HepG2 (cell line): ENCODE measurements at regions not wholly inside any gene's neighbourhood (a gene's known extent, or its start where the extent isn't known, plus 50 kb on each side); places are given as distances from the start of the nearest gene placed in this dataset.
A peak's percentile ranks its signal among the peaks of the same experiment; 100 is the strongest.

Experiments
- AKAP8 ChIP-seq: sonication (generic); formaldehyde crosslinking; IDR thresholded peaks from 2 replicates; pipeline ENCODE4 v1.5.1; 2020; ENCODE audit warnings: mild to moderate bottlenecking, missing genetic modification reagents
- CEBPG ChIP-seq: IDR thresholded peaks from 2 replicates; pipeline ENCODE4 v1.6.1; 2016
- CREM ChIP-seq, 2 experiments: sonication (generic) in 1 of 2; formaldehyde crosslinking in 1 of 2; IDR thresholded peaks; 2 replicates each; pipeline versions ENCODE4 v1.4.0 to v1.6.1; 2016 to 2020; ENCODE audit warnings: antibody characterized with exemption in 1 of 2, mild to moderate bottlenecking in 1 of 2, missing genetic modification reagents in 1 of 2
- EP300 ChIP-seq, 3 experiments: sonication (generic) in 1 of 3; formaldehyde crosslinking in 1 of 3; IDR thresholded peaks; 2 replicates each; pipeline versions ENCODE4 v1.5.1 to v1.6.1; 2011 to 2020; ENCODE audit warnings: low read depth in 2 of 3, low read length in 2 of 3, borderline replicate concordance in 1 of 3, improper control_type of control experiment in 1 of 3, mild to moderate bottlenecking in 1 of 3, missing genetic modification reagents in 1 of 3, moderate library complexity in 1 of 3
- HNF4G ChIP-seq, 2 experiments: sonication (generic) in 1 of 2; formaldehyde crosslinking in 1 of 2; IDR thresholded peaks; 2 replicates each; pipeline versions ENCODE4 v1.4.0 to v1.6.1; 2011 to 2020; ENCODE audit warnings: borderline replicate concordance in 2 of 2, low read depth in 2 of 2, mild to moderate bottlenecking in 2 of 2, low read length in 1 of 2, missing genetic modification reagents in 1 of 2, moderate library complexity in 1 of 2
- IRF2 ChIP-seq: IDR thresholded peaks from 2 replicates; pipeline ENCODE4 v1.6.1; 2018; ENCODE audit warnings: missing genetic modification reagents, missing compliant biosample characterization
- LCORL ChIP-seq, 2 experiments: fragments of 450-650 bp in 1 of 2; sonication (generic) in 1 of 2; formaldehyde crosslinking in 1 of 2; IDR thresholded peaks; 2 replicates each; pipeline versions ENCODE4 v1.5.0 to v1.6.1; 2017 to 2020; ENCODE audit warnings: antibody characterized with exemption in 1 of 2, missing genetic modification reagents in 1 of 2
- NCOA1 ChIP-seq: sonication (generic); formaldehyde crosslinking; IDR thresholded peaks from 2 replicates; pipeline ENCODE4 v1.9.0; 2021; ENCODE audit warnings: missing genetic modification reagents
- RBM39 ChIP-seq: fragments of 200-400 bp; formaldehyde crosslinking; IDR thresholded peaks from one replicate; pipeline ENCODE4 v1.6.1; 2018; ENCODE audit warnings: antibody characterized with exemption, mild to moderate bottlenecking, low read depth, low read length; ENCODE audit not compliant: poor library complexity, severe bottlenecking
- SMAD1 ChIP-seq: sonication (generic); formaldehyde crosslinking; IDR thresholded peaks from 2 replicates; pipeline ENCODE4 v1.4.0; 2020; ENCODE audit warnings: missing genetic modification reagents, low read depth, mild to moderate bottlenecking, borderline replicate concordance
- ZNF101 ChIP-seq: sonication (generic); formaldehyde crosslinking; IDR thresholded peaks from 2 replicates; pipeline ENCODE4 v1.4.0; 2020; ENCODE audit warnings: mild to moderate bottlenecking, low read depth, missing genetic modification reagents, borderline replicate concordance
- ZNF333 ChIP-seq: sonication (generic); formaldehyde crosslinking; IDR thresholded peaks from 2 replicates; pipeline ENCODE4 v1.4.0; 2020; ENCODE audit warnings: mild to moderate bottlenecking, missing genetic modification reagents, borderline replicate concordance
- ZNF577 ChIP-seq: sonication (generic); formaldehyde crosslinking; IDR thresholded peaks from 2 replicates; pipeline ENCODE4 v1.4.0; 2020; ENCODE audit warnings: mild to moderate bottlenecking, low read depth, missing genetic modification reagents, borderline replicate concordance
- TF ChIP-seq, protein P1 (sequence below): sonication (generic); formaldehyde crosslinking; IDR thresholded peaks from 2 replicates; pipeline ENCODE4 v1.5.0; 2020; ENCODE audit warnings: mild to moderate bottlenecking, missing genetic modification reagents, borderline replicate concordance
- TF ChIP-seq, protein P2 (sequence below): sonication (generic); formaldehyde crosslinking; conservative IDR thresholded peaks from 2 replicates; pipeline ENCODE4 v1.4.0; 2020; ENCODE audit warnings: missing genetic modification reagents
- TF ChIP-seq, protein P3 (sequence below): IDR thresholded peaks from 2 replicates; pipeline ENCODE4 v1.6.1; 2016; ENCODE audit warnings: mild to moderate bottlenecking, missing biosample characterization, missing genetic modification reagents
- TF ChIP-seq, protein P4 (sequence below): sonication (generic); formaldehyde crosslinking; IDR thresholded peaks from 2 replicates; pipeline ENCODE4 v1.8.1; 2023; ENCODE audit warnings: missing genetic modification reagents, mild to moderate bottlenecking, borderline replicate concordance
- TF ChIP-seq, protein P5 (sequence below): fragments of 450-650 bp; IDR thresholded peaks from 2 replicates; pipeline ENCODE4 v1.6.1; 2017

DNA sequence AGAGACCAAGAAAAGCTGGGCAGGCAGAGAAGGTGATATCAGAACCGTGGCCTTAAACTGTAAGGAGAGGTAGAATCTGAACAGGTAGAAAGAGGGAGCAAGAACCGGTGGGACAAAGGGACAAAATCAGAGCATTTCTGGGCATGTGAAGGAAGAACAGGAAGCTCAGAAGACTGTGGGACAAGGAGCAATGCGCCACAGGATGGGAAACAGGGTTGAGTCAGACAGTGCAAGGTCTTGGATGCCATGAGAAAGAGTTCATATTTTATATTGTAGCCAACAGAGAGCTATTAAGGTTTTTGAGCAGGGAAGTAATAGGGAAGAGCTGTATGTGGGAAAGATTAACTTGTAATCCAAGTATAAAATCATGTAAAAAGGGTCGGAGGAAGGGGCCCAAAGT, 106.4 kb upstream of the UGP2 start (continued):
- TF ChIP-seq ZNF577 = no peak
- TF ChIP-seq CEBPG (CRISPR knock-in tag) = 0 out of 2 replicates have a peak, but pooled peaks have one; percentile 31
- TF ChIP-seq EP300 (IDR thresholded peaks at IDR 0.05; ENCODE audit: low read depth in 2 of 2, low read length in 2 of 2) = peak in 1 of 2 experiments; percentile 63; a peak in 2 of 4 replicates
- TF ChIP-seq EP300 (CRISPR knock-in tag; IDR thresholded peaks at IDR 0.05; ENCODE audit: borderline replicate concordance) = no peak
- TF ChIP-seq HNF4G (IDR thresholded peaks at IDR 0.05; ENCODE audit: borderline replicate concordance, low read depth, low read length) = peak; percentile 7; the same call in 1 of the 2 replicates
- TF ChIP-seq HNF4G (CRISPR knock-in tag; IDR thresholded peaks at IDR 0.05; ENCODE audit: borderline replicate concordance, low read depth) = no peak
- TF ChIP-seq, protein P1, sequence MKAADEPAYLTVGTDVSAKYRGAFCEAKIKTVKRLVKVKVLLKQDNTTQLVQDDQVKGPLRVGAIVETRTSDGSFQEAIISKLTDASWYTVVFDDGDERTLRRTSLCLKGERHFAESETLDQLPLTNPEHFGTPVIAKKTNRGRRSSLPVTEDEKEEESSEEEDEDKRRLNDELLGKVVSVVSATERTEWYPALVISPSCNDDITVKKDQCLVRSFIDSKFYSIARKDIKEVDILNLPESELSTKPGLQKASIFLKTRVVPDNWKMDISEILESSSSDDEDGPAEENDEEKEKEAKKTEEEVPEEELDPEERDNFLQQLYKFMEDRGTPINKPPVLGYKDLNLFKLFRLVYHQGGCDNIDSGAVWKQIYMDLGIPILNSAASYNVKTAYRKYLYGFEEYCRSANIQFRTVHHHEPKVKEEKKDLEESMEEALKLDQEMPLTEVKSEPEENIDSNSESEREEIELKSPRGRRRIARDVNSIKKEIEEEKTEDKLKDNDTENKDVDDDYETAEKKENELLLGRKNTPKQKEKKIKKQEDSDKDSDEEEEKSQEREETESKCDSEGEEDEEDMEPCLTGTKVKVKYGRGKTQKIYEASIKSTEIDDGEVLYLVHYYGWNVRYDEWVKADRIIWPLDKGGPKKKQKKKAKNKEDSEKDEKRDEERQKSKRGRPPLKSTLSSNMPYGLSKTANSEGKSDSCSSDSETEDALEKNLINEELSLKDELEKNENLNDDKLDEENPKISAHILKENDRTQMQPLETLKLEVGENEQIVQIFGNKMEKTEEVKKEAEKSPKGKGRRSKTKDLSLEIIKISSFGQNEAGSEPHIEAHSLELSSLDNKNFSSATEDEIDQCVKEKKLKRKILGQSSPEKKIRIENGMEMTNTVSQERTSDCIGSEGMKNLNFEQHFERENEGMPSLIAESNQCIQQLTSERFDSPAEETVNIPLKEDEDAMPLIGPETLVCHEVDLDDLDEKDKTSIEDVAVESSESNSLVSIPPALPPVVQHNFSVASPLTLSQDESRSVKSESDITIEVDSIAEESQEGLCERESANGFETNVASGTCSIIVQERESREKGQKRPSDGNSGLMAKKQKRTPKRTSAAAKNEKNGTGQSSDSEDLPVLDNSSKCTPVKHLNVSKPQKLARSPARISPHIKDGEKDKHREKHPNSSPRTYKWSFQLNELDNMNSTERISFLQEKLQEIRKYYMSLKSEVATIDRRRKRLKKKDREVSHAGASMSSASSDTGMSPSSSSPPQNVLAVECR (CRISPR knock-in tag) = no peak
- TF ChIP-seq ZNF101 = no peak
- TF ChIP-seq, protein P2, sequence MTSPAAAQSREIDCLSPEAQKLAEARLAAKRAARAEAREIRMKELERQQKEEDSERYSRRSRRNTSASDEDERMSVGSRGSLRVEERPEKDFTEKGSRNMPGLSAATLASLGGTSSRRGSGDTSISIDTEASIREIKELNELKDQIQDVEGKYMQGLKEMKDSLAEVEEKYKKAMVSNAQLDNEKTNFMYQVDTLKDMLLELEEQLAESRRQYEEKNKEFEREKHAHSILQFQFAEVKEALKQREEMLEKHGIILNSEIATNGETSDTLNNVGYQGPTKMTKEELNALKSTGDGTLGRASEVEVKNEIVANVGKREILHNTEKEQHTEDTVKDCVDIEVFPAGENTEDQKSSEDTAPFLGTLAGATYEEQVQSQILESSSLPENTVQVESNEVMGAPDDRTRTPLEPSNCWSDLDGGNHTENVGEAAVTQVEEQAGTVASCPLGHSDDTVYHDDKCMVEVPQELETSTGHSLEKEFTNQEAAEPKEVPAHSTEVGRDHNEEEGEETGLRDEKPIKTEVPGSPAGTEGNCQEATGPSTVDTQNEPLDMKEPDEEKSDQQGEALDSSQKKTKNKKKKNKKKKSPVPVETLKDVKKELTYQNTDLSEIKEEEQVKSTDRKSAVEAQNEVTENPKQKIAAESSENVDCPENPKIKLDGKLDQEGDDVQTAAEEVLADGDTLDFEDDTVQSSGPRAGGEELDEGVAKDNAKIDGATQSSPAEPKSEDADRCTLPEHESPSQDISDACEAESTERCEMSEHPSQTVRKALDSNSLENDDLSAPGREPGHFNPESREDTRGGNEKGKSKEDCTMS (CRISPR knock-in tag) = no peak
- TF ChIP-seq ZNF333 (CRISPR knock-in tag) = no peak
- TF ChIP-seq NCOA1 (CRISPR knock-in tag) = no peak
- TF ChIP-seq CREM (IDR thresholded peaks at IDR 0.05) = 0 out of 2 replicates have a peak, but pooled peaks have one; percentile 18
- TF ChIP-seq CREM (CRISPR knock-in tag; IDR thresholded peaks at IDR 0.05) = no peak
- TF ChIP-seq RBM39 = no peak
- TF ChIP-seq LCORL (IDR thresholded peaks at IDR 0.05) = no peak
- TF ChIP-seq LCORL (CRISPR knock-in tag; IDR thresholded peaks at IDR 0.05) = no peak
- TF ChIP-seq, protein P3, sequence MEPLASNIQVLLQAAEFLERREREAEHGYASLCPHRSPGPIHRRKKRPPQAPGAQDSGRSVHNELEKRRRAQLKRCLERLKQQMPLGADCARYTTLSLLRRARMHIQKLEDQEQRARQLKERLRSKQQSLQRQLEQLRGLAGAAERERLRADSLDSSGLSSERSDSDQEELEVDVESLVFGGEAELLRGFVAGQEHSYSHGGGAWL (CRISPR knock-in tag) = no peak
- TF ChIP-seq, protein P4, sequence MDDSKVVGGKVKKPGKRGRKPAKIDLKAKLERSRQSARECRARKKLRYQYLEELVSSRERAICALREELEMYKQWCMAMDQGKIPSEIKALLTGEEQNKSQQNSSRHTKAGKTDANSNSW (CRISPR knock-in tag) = no peak
- TF ChIP-seq SMAD1 (CRISPR knock-in tag) = no peak
- TF ChIP-seq AKAP8 (CRISPR knock-in tag) = no peak
- TF ChIP-seq, protein P5, sequence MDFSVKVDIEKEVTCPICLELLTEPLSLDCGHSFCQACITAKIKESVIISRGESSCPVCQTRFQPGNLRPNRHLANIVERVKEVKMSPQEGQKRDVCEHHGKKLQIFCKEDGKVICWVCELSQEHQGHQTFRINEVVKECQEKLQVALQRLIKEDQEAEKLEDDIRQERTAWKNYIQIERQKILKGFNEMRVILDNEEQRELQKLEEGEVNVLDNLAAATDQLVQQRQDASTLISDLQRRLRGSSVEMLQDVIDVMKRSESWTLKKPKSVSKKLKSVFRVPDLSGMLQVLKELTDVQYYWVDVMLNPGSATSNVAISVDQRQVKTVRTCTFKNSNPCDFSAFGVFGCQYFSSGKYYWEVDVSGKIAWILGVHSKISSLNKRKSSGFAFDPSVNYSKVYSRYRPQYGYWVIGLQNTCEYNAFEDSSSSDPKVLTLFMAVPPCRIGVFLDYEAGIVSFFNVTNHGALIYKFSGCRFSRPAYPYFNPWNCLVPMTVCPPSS = no peak
- no peak for TF ChIP-seq IRF2 (CRISPR knock-in tag)
